Mesendoderm (in vitro differentiated cells): ENCODE measurements at regions not wholly inside any gene's neighbourhood (a gene's known extent, or its start where the extent isn't known, plus 50 kb on each side); places are given as distances from the start of the nearest gene placed in this dataset.
A peak's percentile ranks its signal among the peaks of the same experiment; 100 is the strongest.

Experiments
- DNase-seq: peaks from one replicate; pipeline ENCODE4 v3.0.0; 2013
- H2AK5ac ChIP-seq: 2 replicates; pipeline ENCODE4 v1.6.1; 2013; ENCODE audit warnings: low read length, inconsistent platforms
- H2BK120ac ChIP-seq: 2 replicates; pipeline ENCODE4 v1.6.1; 2013; ENCODE audit warnings: low read depth, mild to moderate bottlenecking, low read length, moderate library complexity, mixed read lengths
- H2BK15ac ChIP-seq: replicated peaks from 2 replicates; pipeline ENCODE4 v1.6.1; 2013; ENCODE audit warnings: low read depth, mild to moderate bottlenecking, moderate library complexity
- H2BK5ac ChIP-seq: 2 replicates; pipeline ENCODE4 v1.6.1; 2013; ENCODE audit warnings: low read length, inconsistent platforms
- H3K18ac ChIP-seq: 2 replicates; pipeline ENCODE4 v1.6.1; 2013; ENCODE audit warnings: mild to moderate bottlenecking, low read length, mixed read lengths
- H3K23ac ChIP-seq: one replicate; pipeline ENCODE4 v1.6.1; 2013; ENCODE audit warnings: low read length
- H3K27ac ChIP-seq: 2 replicates; pipeline ENCODE4 v1.5.1; 2013; ENCODE audit warnings: low read depth, mild to moderate bottlenecking, inconsistent platforms, low read length, moderate library complexity
- H3K27me3 ChIP-seq: 2 replicates; pipeline ENCODE4 v1.6.1; 2013; ENCODE audit warnings: low read length, control low read depth, mild to moderate bottlenecking, inconsistent platforms; ENCODE audit not compliant: insufficient read depth, poor library complexity
- H3K36me3 ChIP-seq: 2 replicates; pipeline ENCODE4 v1.6.1; 2013; ENCODE audit warnings: low read length, inconsistent platforms; ENCODE audit not compliant: control insufficient read depth, insufficient read depth
- H3K4ac ChIP-seq: one replicate; pipeline ENCODE4 v1.6.1; 2013; ENCODE audit warnings: low read depth, mild to moderate bottlenecking, low read length, moderate library complexity
- H3K4me1 ChIP-seq: 2 replicates; pipeline ENCODE4 v1.6.1; 2013; ENCODE audit warnings: low read depth, low read length, inconsistent platforms; ENCODE audit not compliant: control insufficient read depth
- H3K4me2 ChIP-seq: 2 replicates; pipeline ENCODE4 v1.6.1; 2013; ENCODE audit warnings: low read length
- H3K4me3 ChIP-seq: 2 replicates; pipeline ENCODE4 v1.5.1; 2013; ENCODE audit warnings: mild to moderate bottlenecking, low read length
- H3K56ac ChIP-seq: one replicate; pipeline ENCODE4 v1.6.1; 2013; ENCODE audit warnings: low read length
- H3K79me1 ChIP-seq: 2 replicates; pipeline ENCODE4 v1.6.1; 2013; ENCODE audit warnings: low read length, inconsistent platforms
- H3K79me2 ChIP-seq: 2 replicates; pipeline ENCODE4 v1.6.1; 2013; ENCODE audit warnings: mild to moderate bottlenecking, low read length; ENCODE audit not compliant: control insufficient read depth, insufficient read depth
- H3K9ac ChIP-seq: 2 replicates; pipeline ENCODE4 v1.6.1; 2013; ENCODE audit warnings: low read length, inconsistent platforms
- H4K5ac ChIP-seq: one replicate; pipeline ENCODE4 v1.6.1; 2013; ENCODE audit warnings: low read length
- H4K8ac ChIP-seq: one replicate; pipeline ENCODE4 v1.6.1; 2013; ENCODE audit warnings: low read depth, mild to moderate bottlenecking, control low read depth, low read length, moderate library complexity
- WGBS: extraction: QIAGEN DNeasy Blood & Tissue Kit; methylation state at CpG from one replicate; pipeline ENCODE4 v1.1.7; 2013; ENCODE audit warnings: low lambda C conversion rate, missing lambda C conversion rate; ENCODE audit not compliant: insufficient coverage; ENCODE audit errors: extremely low coverage; 5-methylcytosine and 5-hydroxymethylcytosine counted together

DNA sequence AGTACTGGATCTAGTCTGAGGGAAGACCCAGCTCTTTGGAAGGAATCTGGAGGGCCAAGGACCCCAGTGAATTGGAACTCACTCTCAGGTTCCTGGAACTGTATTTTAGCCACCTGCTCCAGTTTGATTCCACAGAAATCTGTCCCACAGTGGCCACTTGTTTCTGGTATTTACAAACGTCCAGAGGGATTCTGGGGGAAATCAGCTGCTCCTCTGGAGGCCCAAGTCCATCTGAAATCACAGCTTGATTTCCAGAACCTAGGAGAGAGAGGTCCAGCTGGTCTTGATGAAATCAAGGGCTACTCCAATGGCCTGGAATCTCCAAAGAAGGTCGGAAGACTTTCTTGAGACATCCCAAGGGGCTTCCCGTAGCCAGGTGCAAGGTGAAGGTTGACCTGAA is 132.3 kb upstream of the UMPS start:
- no peak overlapping the region for H3K4ac ChIP-seq
- no peak overlapping the region for H3K4me3 ChIP-seq
- no peaks in the 10 kb centered on the region for H3K36me3 ChIP-seq
- H3K56ac ChIP-seq, result no peak overlapping the region
- WGBS, result no CpG with 5 or more reads among the region's 3 CpGs
- no peak overlapping the region for H3K9ac ChIP-seq
- H3K18ac ChIP-seq, result no peak overlapping the region
- H3K4me1 ChIP-seq, result peaks cover 6% of the 10 kb centered on the region
- DNase-seq, result no peak
- H3K27ac ChIP-seq, result no peak overlapping the region
- H3K79me1 ChIP-seq, result peaks cover 2% of the 10 kb centered on the region
- H4K8ac ChIP-seq, result no peak overlapping the region
- no peak overlapping the region for H2BK120ac ChIP-seq
- H2AK5ac ChIP-seq, result no peak overlapping the region
- H2BK15ac ChIP-seq, result no peak overlapping the region
- no peaks in the 10 kb centered on the region for H3K79me2 ChIP-seq
- H3K27me3 ChIP-seq, result no peaks in the 10 kb centered on the region
- no peak overlapping the region for H4K5ac ChIP-seq
- no peak overlapping the region for H2BK5ac ChIP-seq
- H3K23ac ChIP-seq, result no peak overlapping the region
- H3K4me2 ChIP-seq, result no peak overlapping the region

DNA sequence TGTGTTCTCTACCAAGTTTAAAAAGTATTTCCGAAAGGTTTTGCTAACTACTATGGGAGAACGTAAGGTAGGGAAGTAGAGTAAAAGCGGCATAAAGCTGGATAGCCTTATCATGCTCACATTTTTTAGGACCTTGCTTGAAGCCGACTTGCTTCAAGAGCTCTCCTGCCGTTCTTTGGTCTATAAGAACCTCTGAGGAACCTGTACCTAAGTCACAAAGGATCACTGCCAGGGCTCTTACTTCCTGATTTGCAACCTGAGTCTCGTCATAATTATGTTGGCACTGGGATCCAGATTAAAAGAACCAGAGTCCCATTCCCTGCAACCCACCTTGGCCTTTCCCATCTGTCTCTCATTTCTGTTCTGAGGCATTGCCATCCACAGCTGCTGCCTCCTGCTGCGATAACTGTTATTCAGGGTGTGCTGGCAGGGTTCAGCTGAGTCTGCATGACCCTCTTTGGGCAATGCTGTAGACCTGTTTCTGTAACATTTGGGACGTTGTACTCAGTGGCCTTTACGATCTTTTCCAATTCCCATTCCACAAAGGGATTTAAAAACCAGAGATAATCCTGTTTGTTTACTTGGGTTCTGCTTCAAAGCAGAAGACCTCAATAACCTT is 131.0 kb upstream of the UMPS start:
- Histone ChIP-seq H3K4me3 (no peak overlapping the region), H2BK5ac (no peak overlapping the region), H3K23ac (no peak overlapping the region), H3K36me3 (no peaks in the 10 kb centered on the region), H3K56ac (no peak overlapping the region), H3K79me2 (no peaks in the 10 kb centered on the region), H3K4me1 (no peaks in the 10 kb centered on the region), H3K4ac (no peak overlapping the region), H3K4me2 (no peak overlapping the region), H4K5ac (no peak overlapping the region), H3K79me1 (peaks cover 2% of the 10 kb centered on the region), H3K9ac (no peak overlapping the region), H2BK120ac (no peak overlapping the region), H3K18ac (no peak overlapping the region), H4K8ac (no peak overlapping the region), H2AK5ac (no peak overlapping the region), H2BK15ac (no peak overlapping the region), H3K27ac (no peak overlapping the region), H3K27me3 (no peaks in the 10 kb centered on the region)
- WGBS, result no CpG with 5 or more reads among the region's 9 CpGs
- DNase-seq, result no peak

DNA sequence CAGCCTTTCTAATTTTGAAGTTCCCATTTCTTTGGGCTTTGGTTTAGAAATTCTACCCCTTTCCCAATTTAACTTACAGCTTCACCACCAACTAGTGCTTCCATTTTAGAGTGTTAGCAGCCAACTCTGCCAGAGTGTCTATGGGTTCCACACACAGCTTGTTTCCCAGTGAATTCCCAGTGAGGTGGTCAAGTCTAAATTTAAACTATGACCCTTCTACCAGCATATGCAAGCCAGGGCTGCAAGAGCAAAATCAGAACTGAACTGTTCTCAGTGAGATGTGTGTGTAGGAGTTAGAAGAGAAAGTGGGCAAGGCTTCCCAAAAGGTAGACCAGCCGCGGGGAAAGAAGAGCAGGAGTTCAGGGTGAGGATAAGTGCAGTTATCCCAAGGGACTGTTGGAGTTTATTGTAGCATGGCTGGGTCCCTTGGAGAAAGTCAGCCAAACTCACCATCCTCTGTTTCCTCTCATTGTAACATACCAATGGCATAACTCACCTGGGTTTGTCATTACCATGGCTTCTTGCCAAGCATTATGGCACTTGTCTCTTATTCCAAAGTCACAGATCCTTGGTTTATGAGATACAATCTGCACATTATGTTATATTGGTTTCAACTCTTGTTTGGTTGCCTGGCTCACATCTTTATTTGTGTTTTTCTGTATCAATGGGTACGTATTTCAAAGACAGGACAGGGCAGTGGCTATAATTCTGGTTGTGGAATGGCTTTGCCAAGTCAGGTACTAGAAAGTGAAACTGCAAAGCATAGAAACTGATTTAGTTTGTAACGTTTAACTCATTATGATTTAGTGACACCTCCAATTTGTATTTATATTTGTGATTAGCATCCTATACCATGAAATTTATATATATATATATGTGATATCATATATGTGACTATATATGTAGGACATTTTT is 130.2 kb upstream of the UMPS start:
- Histone ChIP-seq H2AK5ac (no peak overlapping the region), H3K56ac (no peak overlapping the region), H3K4me3 (no peak overlapping the region), H3K9ac (no peak overlapping the region), H3K27ac (no peak overlapping the region), H3K79me1 (peaks cover 2% of the 10 kb centered on the region), H3K4me1 (no peaks in the 10 kb centered on the region), H3K4me2 (no peak overlapping the region), H4K5ac (no peak overlapping the region), H3K27me3 (no peaks in the 10 kb centered on the region), H2BK5ac (no peak overlapping the region), H3K18ac (no peak overlapping the region), H3K4ac (no peak overlapping the region), H4K8ac (no peak overlapping the region), H2BK15ac (no peak overlapping the region), H3K79me2 (no peaks in the 10 kb centered on the region), H3K36me3 (no peaks in the 10 kb centered on the region), H3K23ac (no peak overlapping the region), H2BK120ac (peak overlapping the region; percentile 33)
- DNase-seq, result no peak
- no CpG with 5 or more reads among the region's 4 CpGs for WGBS

DNA sequence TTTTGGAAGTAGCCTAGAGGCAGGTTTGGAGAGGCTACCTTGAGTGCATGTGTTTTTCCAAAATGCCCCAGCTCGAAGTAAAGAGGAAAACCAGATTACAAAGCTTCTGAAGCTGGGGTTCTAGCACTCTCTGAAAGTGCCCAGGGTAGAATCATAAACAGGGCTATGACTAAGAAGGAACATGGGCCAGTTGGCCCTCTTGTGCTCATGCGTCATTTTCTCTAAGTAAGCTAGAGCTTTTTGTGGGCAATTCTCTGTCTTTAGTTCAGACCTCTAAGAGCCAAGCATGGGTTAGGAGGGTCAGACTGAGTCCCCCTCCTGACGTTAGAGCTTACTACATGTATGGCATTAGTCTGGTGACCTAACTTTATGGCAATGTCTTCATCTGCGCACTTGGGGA is 129.5 kb upstream of the UMPS start:
- no peaks in the 10 kb centered on the region for H3K79me2 ChIP-seq
- H3K27me3 ChIP-seq, result no peaks in the 10 kb centered on the region
- H3K4ac ChIP-seq, result no peak overlapping the region
- H3K27ac ChIP-seq, result no peak overlapping the region
- no CpG with 5 or more reads among the region's 4 CpGs for WGBS
- H4K8ac ChIP-seq, result no peak overlapping the region
- H2BK5ac ChIP-seq, result no peak overlapping the region
- no peaks in the 10 kb centered on the region for H3K4me1 ChIP-seq
- H2BK120ac ChIP-seq, result no peak overlapping the region
- H3K36me3 ChIP-seq, result no peaks in the 10 kb centered on the region
- no peak overlapping the region for H4K5ac ChIP-seq
- H2BK15ac ChIP-seq, result peak overlapping the region; percentile 48
- H3K56ac ChIP-seq, result no peak overlapping the region
- H3K4me2 ChIP-seq, result no peak overlapping the region
- no peak overlapping the region for H3K18ac ChIP-seq
- H3K9ac ChIP-seq, result no peak overlapping the region
- no peak for DNase-seq
- no peak overlapping the region for H3K4me3 ChIP-seq
- no peak overlapping the region for H2AK5ac ChIP-seq
- H3K23ac ChIP-seq, result no peak overlapping the region
- peaks cover 2% of the 10 kb centered on the region for H3K79me1 ChIP-seq

DNA sequence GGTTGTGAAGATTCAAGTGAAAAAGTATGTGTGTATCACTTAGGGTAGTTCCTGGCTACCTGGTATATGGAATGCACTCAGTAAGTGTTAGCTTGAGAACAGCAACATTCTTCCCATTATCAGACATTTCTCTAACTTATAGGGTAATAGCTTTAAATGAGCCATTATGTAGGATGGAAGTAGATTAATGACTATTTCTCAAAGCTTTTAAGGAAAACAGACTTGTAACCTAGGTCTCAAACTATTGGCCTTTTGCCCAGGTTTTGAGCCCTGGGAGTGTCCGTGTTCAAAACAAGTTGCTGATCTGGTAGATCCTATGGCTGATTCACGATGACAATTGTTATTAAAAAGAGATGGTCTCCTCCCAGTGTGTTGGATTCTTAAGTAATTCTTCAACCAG is 129.1 kb upstream of the UMPS start:
- H2BK120ac ChIP-seq, result no peak overlapping the region
- H3K79me2 ChIP-seq, result no peaks in the 10 kb centered on the region
- WGBS, result no CpG with 5 or more reads among the region's 2 CpGs
- no peak overlapping the region for H3K18ac ChIP-seq
- peaks cover 2% of the 10 kb centered on the region for H3K79me1 ChIP-seq
- no peaks in the 10 kb centered on the region for H3K36me3 ChIP-seq
- no peak for DNase-seq
- H3K27me3 ChIP-seq, result no peaks in the 10 kb centered on the region
- no peak overlapping the region for H3K4ac ChIP-seq
- H3K4me2 ChIP-seq, result no peak overlapping the region
- no peak overlapping the region for H3K27ac ChIP-seq
- H3K4me3 ChIP-seq, result no peak overlapping the region
- H3K56ac ChIP-seq, result no peak overlapping the region
- no peak overlapping the region for H4K8ac ChIP-seq
- no peak overlapping the region for H2BK15ac ChIP-seq
- no peak overlapping the region for H3K9ac ChIP-seq
- H2AK5ac ChIP-seq, result no peak overlapping the region
- H4K5ac ChIP-seq, result no peak overlapping the region
- no peak overlapping the region for H3K23ac ChIP-seq
- H3K4me1 ChIP-seq, result no peaks in the 10 kb centered on the region
- H2BK5ac ChIP-seq, result no peak overlapping the region
